Muscle layer of colon (tissue), 2 donors: ENCODE measurements at regions not wholly inside any gene's neighbourhood (a gene's known extent, or its start where the extent isn't known, plus 50 kb on each side); places are given as distances from the start of the nearest gene placed in this dataset.

Source experiments
- H3K27ac ChIP-seq: one replicate; pipeline ENCODE4 v1.7.0; 2013; ENCODE audit warnings: low read depth, mild to moderate bottlenecking, low read length, moderate library complexity
- H3K27me3 ChIP-seq, 2 donors: one replicate each; pipeline ENCODE4 v1.7.0; 2013; ENCODE audit warnings: low read length in 2 of 2, mild to moderate bottlenecking in 2 of 2; ENCODE audit not compliant: insufficient read depth in 2 of 2, control insufficient read depth in 1 of 2
- H3K36me3 ChIP-seq: one replicate; pipeline ENCODE4 v1.7.0; 2013; ENCODE audit warnings: mild to moderate bottlenecking, low read length; ENCODE audit not compliant: insufficient read depth
- H3K4me1 ChIP-seq: one replicate; pipeline ENCODE4 v1.7.0; 2013; ENCODE audit warnings: mild to moderate bottlenecking, low read length; ENCODE audit not compliant: insufficient read depth
- H3K4me3 ChIP-seq, 2 donors: one replicate each; pipeline ENCODE4 v1.7.0; 2013; ENCODE audit warnings: low read length in 2 of 2, low read depth in 1 of 2, mild to moderate bottlenecking in 1 of 2, moderate library complexity in 1 of 2
- H3K9ac ChIP-seq: one replicate; pipeline ENCODE4 v1.7.0; 2013; ENCODE audit warnings: low read length
- H3K9me3 ChIP-seq: one replicate; pipeline ENCODE4 v1.7.0; 2013; ENCODE audit warnings: mild to moderate bottlenecking, low read length
- donor health status: abdominal sarcoma.
- donor health status: Adenocarcinoma of cecum.

DNA sequence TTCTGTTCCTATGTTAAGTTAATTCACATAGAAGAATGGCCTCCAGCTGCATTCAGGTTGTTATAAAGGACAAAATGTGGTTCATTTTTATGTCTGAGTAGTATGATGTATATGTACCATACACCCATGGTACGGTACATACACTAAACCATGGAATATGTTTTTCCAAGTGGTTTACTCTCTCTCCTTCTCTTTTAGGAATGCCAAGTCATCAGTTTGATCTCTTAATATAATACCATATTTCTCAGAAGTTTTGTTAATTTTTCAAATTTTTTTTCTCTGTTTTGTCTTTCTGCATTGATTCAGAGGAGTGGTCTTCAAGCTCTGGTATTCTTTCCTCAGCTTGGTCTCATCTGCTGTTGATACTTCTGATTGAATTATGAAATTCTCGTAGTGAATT is 230.9 kb downstream of the DSEL start:
- Histone ChIP-seq H3K9ac (no peak overlapping the region), H3K27me3 (no peaks in the 10 kb centered on the region), H3K4me1 (no peaks in the 10 kb centered on the region), H3K27ac (no peak overlapping the region), H3K4me3 (no peak overlapping the region), H3K36me3 (no peaks in the 10 kb centered on the region), H3K9me3 (no peaks in the 10 kb centered on the region)

DNA sequence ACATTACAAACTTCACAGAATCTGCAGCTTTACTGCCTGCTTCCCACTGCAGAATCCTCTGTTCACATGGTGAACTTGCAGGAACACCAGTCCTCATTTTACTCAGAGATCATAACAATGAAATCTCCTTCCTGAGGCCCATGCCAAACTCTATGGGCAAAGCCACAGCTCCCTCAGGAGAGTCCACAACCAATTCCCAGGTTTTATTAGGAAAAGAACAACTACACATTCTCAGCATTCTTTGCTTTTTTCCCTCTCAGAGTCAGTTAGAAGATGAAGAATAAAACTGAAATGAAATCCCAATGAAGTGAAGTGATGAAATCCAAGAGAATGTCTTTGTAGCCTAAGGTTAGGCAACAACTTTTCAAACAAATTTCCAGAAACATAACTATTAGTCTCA is 233.7 kb downstream of the DSEL start:
- Histone ChIP-seq H3K4me1 (no peaks in the 10 kb centered on the region), H3K4me3 (no peak overlapping the region), H3K36me3 (no peaks in the 10 kb centered on the region), H3K9me3 (no peaks in the 10 kb centered on the region), H3K27ac (no peak overlapping the region), H3K27me3 (no peaks in the 10 kb centered on the region), H3K9ac (no peak overlapping the region)

DNA sequence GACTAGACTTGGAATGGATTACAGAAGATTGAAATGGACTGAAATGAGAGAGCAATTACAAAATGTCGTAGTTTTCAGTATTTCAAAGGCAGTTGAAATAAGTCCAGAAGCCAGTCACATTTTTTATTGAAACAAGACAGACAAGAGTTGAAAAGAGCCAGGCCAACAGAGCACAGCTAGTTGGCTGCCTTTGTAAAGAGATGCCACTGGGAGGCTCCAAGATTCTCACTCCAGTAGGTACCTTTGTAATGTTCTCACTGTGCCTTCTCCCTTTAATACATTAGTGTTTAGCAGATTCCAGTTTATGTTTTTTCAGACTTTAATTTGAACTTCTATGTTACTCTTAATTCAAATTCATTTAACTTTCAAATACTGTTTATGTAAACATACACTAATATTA is 234.8 kb downstream of the DSEL start:
- Histone ChIP-seq H3K27me3 (no peaks in the 10 kb centered on the region), H3K4me1 (no peaks in the 10 kb centered on the region), H3K27ac (no peak overlapping the region), H3K9me3 (no peaks in the 10 kb centered on the region), H3K4me3 (no peak overlapping the region), H3K9ac (no peak overlapping the region), H3K36me3 (no peaks in the 10 kb centered on the region)

DNA sequence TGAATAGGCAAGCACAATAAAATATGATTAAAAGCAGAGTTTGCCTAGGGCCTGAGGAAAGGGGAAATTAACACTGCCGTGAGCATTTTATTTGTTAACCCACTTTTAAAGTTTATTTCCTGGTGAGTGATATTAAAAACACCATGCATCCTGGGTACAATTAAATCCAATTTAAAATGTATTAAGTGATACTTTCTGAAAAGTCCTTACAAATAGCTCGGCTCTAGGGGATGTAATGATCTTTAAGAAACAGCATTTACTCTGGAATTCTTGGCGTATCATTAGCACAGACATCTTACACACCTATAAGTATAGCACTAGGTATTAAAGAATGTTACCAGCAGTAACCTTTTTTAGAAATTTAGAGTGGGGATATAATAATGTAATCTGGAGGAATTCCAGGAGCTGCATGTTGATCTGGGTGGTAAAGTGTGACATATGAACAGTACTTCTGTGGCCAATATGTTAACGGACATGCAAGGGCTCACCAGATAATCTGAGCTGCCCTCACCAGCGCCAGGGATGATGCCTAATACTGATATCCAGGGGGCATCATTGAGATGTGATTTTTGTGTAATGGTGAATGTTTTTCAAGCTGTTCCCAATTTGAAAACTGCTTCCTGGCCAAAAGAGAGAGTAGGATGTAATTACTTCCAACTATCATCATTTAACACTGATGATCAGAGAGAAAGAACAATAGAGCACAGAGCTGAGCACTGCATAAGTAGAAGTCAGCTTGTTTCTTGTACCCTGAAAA is 235.9 kb downstream of the DSEL start:
- no peak overlapping the region for H3K27ac ChIP-seq
- H3K4me1 ChIP-seq, result no peaks in the 10 kb centered on the region
- H3K9me3 ChIP-seq, result no peaks in the 10 kb centered on the region
- no peaks in the 10 kb centered on the region for H3K27me3 ChIP-seq
- no peaks in the 10 kb centered on the region for H3K36me3 ChIP-seq
- H3K4me3 ChIP-seq, result no peak overlapping the region
- H3K9ac ChIP-seq, result no peak overlapping the region

DNA sequence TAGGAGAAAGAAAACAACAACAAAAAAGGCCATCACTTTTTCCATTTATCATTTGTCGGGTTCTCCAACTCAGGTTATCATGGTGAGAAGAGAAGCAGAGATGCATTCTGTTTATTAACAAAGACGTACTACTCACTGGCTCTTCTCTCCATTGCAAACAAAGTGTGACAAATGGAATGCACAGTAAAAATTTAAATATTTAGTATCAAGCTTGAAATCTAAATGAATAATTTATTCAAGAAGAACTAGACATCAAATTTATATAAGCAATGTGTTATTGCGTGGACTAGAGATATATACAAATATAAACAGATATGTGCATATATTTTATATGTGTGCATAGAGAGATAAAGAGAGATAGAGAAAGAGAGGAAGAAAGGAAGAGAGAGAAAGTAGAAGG is 236.5 kb downstream of the DSEL start:
- no peak overlapping the region for H3K27ac ChIP-seq
- H3K9me3 ChIP-seq, result no peaks in the 10 kb centered on the region
- no peak overlapping the region for H3K9ac ChIP-seq
- no peaks in the 10 kb centered on the region for H3K4me1 ChIP-seq
- no peak overlapping the region for H3K4me3 ChIP-seq
- H3K27me3 ChIP-seq, result no peaks in the 10 kb centered on the region
- no peaks in the 10 kb centered on the region for H3K36me3 ChIP-seq

DNA sequence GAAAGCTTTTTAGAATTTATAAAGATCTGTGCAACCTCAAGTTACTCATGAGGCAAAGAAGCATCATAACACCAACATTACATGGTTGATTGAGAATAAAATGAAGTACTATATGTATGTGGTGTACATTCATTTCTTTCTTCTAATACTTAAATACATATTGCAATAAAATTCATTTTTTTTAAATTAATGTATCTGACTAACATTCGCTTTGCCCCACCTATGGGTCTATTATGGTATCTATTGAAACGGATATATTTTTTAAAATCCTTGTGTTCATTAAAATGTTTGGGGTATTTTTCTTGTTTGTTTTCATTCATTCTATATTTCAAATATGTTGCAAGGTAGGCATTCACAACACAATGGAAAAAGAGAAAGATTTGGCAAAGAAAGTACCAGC is 237.5 kb downstream of the DSEL start:
- Histone ChIP-seq H3K4me3 (no peak overlapping the region), H3K27me3 (no peaks in the 10 kb centered on the region), H3K9ac (no peak overlapping the region), H3K9me3 (no peaks in the 10 kb centered on the region), H3K4me1 (no peaks in the 10 kb centered on the region), H3K36me3 (no peaks in the 10 kb centered on the region), H3K27ac (no peak overlapping the region)

DNA sequence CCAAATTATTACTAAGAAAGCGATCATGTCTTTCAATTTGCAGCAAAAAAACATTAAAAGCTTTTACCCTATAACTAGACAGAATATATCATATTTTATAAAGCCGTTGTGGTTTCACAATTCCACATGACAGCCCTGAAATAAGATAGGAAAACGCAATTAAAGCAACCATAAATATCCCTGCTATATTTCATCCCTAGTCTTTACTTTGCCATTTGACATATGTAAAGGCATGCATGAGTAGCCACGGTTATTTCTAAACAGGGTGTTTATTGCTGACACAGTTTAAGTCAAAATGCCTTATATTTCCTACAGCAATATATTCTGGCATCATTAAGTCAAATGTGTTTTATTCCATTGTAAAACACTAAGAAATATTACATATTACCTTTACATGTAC is 239.9 kb downstream of the DSEL start:
- Histone ChIP-seq H3K9me3 (no peaks in the 10 kb centered on the region), H3K27ac (no peak overlapping the region), H3K36me3 (no peaks in the 10 kb centered on the region), H3K9ac (no peak overlapping the region), H3K4me3 (no peak overlapping the region), H3K4me1 (no peaks in the 10 kb centered on the region), H3K27me3 (no peaks in the 10 kb centered on the region)

DNA sequence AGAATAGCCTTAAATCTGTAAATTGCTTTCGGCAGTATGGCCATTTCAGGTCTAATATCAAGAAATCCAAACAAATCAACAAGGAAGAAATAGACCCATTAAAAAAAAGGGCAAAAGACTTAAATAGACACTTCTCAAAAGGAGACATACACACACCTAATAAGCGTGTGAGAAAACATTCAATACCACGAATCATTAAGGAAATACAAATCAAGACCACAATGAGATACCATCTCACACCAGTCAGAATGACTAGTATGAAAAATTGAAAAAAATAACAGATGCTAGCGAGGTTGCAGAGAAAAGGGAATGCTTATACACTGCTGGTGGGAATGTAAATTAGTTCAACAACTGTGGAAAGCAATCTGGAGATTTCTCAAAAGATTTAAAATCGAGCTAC is 243.2 kb downstream of the DSEL start:
- no peak overlapping the region for H3K9ac ChIP-seq
- H3K4me3 ChIP-seq, result no peak overlapping the region
- H3K36me3 ChIP-seq, result no peaks in the 10 kb centered on the region
- no peak overlapping the region for H3K27ac ChIP-seq
- H3K27me3 ChIP-seq, result no peaks in the 10 kb centered on the region
- no peaks in the 10 kb centered on the region for H3K4me1 ChIP-seq
- no peaks in the 10 kb centered on the region for H3K9me3 ChIP-seq

DNA sequence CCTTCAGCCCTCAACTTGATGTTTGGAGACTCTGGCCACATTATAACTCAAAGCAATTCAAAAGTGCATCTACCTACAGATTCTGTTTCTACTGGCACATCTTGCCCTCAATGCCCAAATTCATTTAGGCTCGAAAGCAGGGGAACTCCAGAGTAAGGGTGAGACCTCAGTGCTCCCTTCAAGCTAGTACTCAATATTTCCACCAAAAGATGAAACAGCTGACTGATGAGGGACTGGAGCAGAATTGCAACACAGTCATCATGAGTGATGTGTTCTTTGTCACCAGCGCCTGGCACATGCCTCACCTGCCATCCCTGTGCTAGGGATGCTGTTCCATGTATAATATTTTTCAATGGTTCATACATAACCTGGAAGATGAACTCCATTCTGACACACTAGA is 247.3 kb downstream of the DSEL start:
- H3K27me3 ChIP-seq, result no peaks in the 10 kb centered on the region
- no peak overlapping the region for H3K27ac ChIP-seq
- no peaks in the 10 kb centered on the region for H3K4me1 ChIP-seq
- no peaks in the 10 kb centered on the region for H3K36me3 ChIP-seq
- no peaks in the 10 kb centered on the region for H3K9me3 ChIP-seq
- H3K9ac ChIP-seq, result no peak overlapping the region
- no peak overlapping the region for H3K4me3 ChIP-seq

DNA sequence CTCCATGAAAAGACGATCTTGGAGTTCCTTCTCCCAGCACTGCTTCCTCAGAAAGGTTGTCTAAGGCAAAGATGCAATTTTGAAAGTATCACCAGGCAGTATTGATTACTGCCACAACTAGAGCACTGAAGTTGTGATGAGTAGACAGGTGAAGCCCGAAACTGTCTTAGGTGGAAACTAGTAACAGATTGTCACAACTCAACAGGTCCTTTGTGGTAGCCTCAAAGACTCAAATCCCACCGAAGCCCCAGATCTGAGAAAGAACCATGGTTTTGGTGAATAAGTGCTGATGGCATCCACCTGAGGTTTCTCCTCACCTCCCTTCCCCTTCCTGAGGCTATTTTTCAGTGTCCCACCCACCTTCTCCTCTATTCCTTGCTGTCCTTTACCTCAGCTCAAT is 248.0 kb downstream of the DSEL start:
- Histone ChIP-seq H3K9ac (no peak overlapping the region), H3K4me1 (no peaks in the 10 kb centered on the region), H3K4me3 (no peak overlapping the region), H3K27ac (no peak overlapping the region), H3K36me3 (no peaks in the 10 kb centered on the region), H3K9me3 (no peaks in the 10 kb centered on the region), H3K27me3 (no peaks in the 10 kb centered on the region)

DNA sequence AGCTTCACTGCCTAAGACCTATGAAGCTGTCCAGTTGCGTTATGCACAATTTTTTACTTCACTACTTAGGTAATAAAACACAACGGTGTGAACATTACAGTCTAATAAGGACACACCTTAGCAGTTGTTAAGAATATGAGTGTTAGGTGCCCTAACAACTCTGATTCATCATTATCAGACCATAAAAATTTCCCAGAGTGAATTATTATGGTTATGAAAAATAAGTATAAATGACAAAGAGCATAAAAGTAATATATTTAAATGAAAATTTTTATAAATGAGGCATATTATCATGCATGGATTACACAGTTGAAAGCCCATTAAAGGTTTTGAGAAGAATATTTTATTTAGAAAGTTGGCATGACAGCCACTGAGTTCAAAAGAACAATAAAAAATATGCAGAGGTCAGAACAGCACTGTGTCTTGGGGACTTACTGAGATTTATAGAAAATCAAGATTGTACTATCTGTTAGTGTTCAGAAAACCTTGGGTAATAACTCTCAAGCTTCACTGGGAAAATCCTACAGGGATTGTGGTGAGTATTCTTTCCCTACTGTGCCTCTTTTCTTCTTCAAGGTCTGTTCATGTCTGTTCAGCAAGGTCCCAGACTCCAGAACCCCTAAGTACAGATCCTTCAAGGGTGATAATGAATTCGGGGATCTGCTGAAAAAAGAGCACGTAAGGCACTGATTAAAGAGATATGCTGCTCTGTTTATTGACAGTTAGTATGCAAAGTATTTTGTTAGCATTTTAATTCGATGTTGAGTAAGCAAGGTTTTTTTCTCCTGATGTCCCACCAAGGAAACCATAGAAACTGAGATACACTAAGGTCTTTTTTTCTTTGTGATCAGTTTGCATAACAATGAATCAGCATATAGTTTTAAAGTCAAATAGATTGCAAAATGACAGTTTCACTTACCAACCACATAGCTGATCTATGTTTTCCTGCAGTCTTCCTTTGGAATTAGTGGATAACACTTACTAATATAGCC is 250.0 kb downstream of the DSEL start:
- H3K4me1 ChIP-seq, result no peaks in the 10 kb centered on the region
- H3K27me3 ChIP-seq, result no peaks in the 10 kb centered on the region
- no peak overlapping the region for H3K27ac ChIP-seq
- H3K36me3 ChIP-seq, result no peaks in the 10 kb centered on the region
- no peak overlapping the region for H3K9ac ChIP-seq
- H3K9me3 ChIP-seq, result no peaks in the 10 kb centered on the region
- H3K4me3 ChIP-seq, result no peak overlapping the region
